ENCODE measurements at regions not wholly inside any gene's neighbourhood (a gene's known extent, or its start where the extent isn't known, plus 50 kb on each side); places are given as distances from the start of the nearest gene placed in this dataset.

DNA sequence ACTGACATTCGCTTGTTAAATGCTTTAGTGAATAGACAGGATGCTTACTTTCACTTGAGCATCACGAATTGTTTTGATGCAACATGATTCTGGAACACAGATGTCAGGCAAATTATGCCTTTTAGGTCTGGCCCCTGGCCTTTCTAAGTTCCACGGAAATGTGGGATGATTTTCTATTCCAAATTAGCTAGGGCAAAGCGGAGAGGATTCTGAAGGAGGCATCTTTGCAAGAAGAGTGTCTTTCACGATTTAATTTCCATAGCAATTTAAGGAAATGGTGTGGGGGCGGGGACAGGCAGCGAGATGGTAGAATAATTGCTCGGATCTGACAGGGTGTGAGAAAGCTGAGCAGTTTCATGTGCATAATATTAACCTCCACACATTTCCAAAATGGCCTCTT is 238.5 kb upstream of the KCNMB2 start:
- TF ChIP-seq, protein P1, sequence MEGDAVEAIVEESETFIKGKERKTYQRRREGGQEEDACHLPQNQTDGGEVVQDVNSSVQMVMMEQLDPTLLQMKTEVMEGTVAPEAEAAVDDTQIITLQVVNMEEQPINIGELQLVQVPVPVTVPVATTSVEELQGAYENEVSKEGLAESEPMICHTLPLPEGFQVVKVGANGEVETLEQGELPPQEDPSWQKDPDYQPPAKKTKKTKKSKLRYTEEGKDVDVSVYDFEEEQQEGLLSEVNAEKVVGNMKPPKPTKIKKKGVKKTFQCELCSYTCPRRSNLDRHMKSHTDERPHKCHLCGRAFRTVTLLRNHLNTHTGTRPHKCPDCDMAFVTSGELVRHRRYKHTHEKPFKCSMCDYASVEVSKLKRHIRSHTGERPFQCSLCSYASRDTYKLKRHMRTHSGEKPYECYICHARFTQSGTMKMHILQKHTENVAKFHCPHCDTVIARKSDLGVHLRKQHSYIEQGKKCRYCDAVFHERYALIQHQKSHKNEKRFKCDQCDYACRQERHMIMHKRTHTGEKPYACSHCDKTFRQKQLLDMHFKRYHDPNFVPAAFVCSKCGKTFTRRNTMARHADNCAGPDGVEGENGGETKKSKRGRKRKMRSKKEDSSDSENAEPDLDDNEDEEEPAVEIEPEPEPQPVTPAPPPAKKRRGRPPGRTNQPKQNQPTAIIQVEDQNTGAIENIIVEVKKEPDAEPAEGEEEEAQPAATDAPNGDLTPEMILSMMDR (conservative IDR thresholded peaks at IDR 0.05): no peak
- TF ChIP-seq EZH2 (IDR thresholded peaks at IDR 0.05; ENCODE audit: low read depth): no peak

Data from PC-9 (cell line).